GM19351 (cell line): ENCODE measurements at regions not wholly inside any gene's neighbourhood (a gene's known extent, or its start where the extent isn't known, plus 50 kb on each side); places are given as distances from the start of the nearest gene placed in this dataset.

Source experiments
- ATAC-seq: cut with Tn5 transposase; IDR thresholded peaks from one replicate; pipeline ENCODE4 v1.9.1; 2021; ENCODE audit warnings: mild to moderate bottlenecking, moderate library complexity; ENCODE audit not compliant: unreplicated experiment

- no peak for ATAC-seq
Measured at GRCh38 chr4:62208921-62209320, 1008.8 kb downstream of the ADGRL3 start.

- ATAC-seq, result no peak
Measured at GRCh38 chr4:62204136-62204535, 1004.0 kb downstream of the ADGRL3 start.

GRCh38 chr4:62199291-62199810 is 999.2 kb downstream of the ADGRL3 start:
- ATAC-seq, result no peak

- ATAC-seq, result no peak
Measured at GRCh38 chr4:62196338-62196737, 996.2 kb downstream of the ADGRL3 start.

GRCh38 chr4:62194342-62194741 is 994.2 kb downstream of the ADGRL3 start:
- ATAC-seq, result no peak

- no peak for ATAC-seq
Measured at GRCh38 chr4:62193761-62194160, 993.6 kb downstream of the ADGRL3 start.

GRCh38 chr4:62191451-62192240 is 991.5 kb downstream of the ADGRL3 start:
- ATAC-seq, result no peak

GRCh38 chr4:62170235-62170634 is 970.1 kb downstream of the ADGRL3 start:
- no peak for ATAC-seq

GRCh38 chr4:62168681-62169080 is 968.6 kb downstream of the ADGRL3 start:
- ATAC-seq, result no peak

GRCh38 chr4:62162606-62163005 is 962.5 kb downstream of the ADGRL3 start:
- ATAC-seq, result no peak

- ATAC-seq, result no peak
Measured at GRCh38 chr4:62161446-62161845, 961.3 kb downstream of the ADGRL3 start.

- no peak for ATAC-seq
Measured at GRCh38 chr4:62159876-62160275, 959.8 kb downstream of the ADGRL3 start.

GRCh38 chr4:62159306-62159705 is 959.2 kb downstream of the ADGRL3 start:
- ATAC-seq, result no peak

GRCh38 chr4:62156205-62156604 is 956.1 kb downstream of the ADGRL3 start:
- ATAC-seq, result no peak

- ATAC-seq, result no peak
Measured at GRCh38 chr4:62145276-62145675, 945.1 kb downstream of the ADGRL3 start.

- no peak for ATAC-seq
Measured at GRCh38 chr4:62144431-62144830, 944.3 kb downstream of the ADGRL3 start.

- no peak for ATAC-seq
Measured at GRCh38 chr4:62135565-62136156, 935.5 kb downstream of the ADGRL3 start.

GRCh38 chr4:62133977-62134376 is 933.9 kb downstream of the ADGRL3 start:
- no peak for ATAC-seq

GRCh38 chr4:62133101-62133897 is 933.2 kb downstream of the ADGRL3 start:
- no peak for ATAC-seq

- ATAC-seq, result no peak
Measured at GRCh38 chr4:62131049-62131448, 930.9 kb downstream of the ADGRL3 start.

- ATAC-seq, result no peak
Measured at GRCh38 chr4:62130637-62131036, 930.5 kb downstream of the ADGRL3 start.

GRCh38 chr4:62130230-62130629 is 930.1 kb downstream of the ADGRL3 start:
- no peak for ATAC-seq
